ENCODE measurements at regions not wholly inside any gene's neighbourhood (a gene's known extent, or its start where the extent isn't known, plus 50 kb on each side); places are given as distances from the start of the nearest gene placed in this dataset.

- no peak for TF ChIP-seq CTCF (conservative IDR thresholded peaks at IDR 0.05)
- no peak for TF ChIP-seq ZFX (IDR thresholded peaks at IDR 0.05)
Measured at GRCh38 chr6:170192905-170193304, 98.0 kb downstream of the DLL1 start.

All from C4-2B (cell line).